ENCODE measurements at regions not wholly inside any gene's neighbourhood (a gene's known extent, or its start where the extent isn't known, plus 50 kb on each side); places are given as distances from the start of the nearest gene placed in this dataset.

GRCh38 chr6:156474507-156475120, 302.6 kb upstream of the ARID1B start:
- no peak for DNase-seq (ENCODE audit: low read depth in 1 of 2, low spot score in 1 of 2)

GRCh38 chr6:156471000-156471399, 306.2 kb upstream of the ARID1B start:
- TF ChIP-seq, protein P1, sequence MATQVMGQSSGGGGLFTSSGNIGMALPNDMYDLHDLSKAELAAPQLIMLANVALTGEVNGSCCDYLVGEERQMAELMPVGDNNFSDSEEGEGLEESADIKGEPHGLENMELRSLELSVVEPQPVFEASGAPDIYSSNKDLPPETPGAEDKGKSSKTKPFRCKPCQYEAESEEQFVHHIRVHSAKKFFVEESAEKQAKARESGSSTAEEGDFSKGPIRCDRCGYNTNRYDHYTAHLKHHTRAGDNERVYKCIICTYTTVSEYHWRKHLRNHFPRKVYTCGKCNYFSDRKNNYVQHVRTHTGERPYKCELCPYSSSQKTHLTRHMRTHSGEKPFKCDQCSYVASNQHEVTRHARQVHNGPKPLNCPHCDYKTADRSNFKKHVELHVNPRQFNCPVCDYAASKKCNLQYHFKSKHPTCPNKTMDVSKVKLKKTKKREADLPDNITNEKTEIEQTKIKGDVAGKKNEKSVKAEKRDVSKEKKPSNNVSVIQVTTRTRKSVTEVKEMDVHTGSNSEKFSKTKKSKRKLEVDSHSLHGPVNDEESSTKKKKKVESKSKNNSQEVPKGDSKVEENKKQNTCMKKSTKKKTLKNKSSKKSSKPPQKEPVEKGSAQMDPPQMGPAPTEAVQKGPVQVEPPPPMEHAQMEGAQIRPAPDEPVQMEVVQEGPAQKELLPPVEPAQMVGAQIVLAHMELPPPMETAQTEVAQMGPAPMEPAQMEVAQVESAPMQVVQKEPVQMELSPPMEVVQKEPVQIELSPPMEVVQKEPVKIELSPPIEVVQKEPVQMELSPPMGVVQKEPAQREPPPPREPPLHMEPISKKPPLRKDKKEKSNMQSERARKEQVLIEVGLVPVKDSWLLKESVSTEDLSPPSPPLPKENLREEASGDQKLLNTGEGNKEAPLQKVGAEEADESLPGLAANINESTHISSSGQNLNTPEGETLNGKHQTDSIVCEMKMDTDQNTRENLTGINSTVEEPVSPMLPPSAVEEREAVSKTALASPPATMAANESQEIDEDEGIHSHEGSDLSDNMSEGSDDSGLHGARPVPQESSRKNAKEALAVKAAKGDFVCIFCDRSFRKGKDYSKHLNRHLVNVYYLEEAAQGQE (IDR thresholded peaks at IDR 0.05; ENCODE audit: insufficient replicate concordance, low read depth), result no peak
- no peak for TF ChIP-seq SPI1 (IDR thresholded peaks at IDR 0.05; ENCODE audit: borderline replicate concordance, low read depth)
- no peak for TF ChIP-seq GABPA (IDR thresholded peaks at IDR 0.05; ENCODE audit: low read depth)
- TF ChIP-seq POLR2AphosphoS5 (IDR thresholded peaks at IDR 0.05; ENCODE audit: low read depth), result no peak
- TF ChIP-seq CTCF (IDR thresholded peaks at IDR 0.05; ENCODE audit: insufficient read depth, low read length), result no peak
- Histone ChIP-seq H3K27ac (replicated peaks) (no peak overlapping the region), H3K4me3 (replicated peaks; ENCODE audit: insufficient read depth, low read length) (no peak overlapping the region), H3K27me3 (ENCODE audit: insufficient read depth, poor library complexity, severe bottlenecking) (no peaks in the 10 kb centered on the region)
- DNase-seq (ENCODE audit: low read depth in 1 of 2, low spot score in 1 of 2), result no peak

More at GRCh38 chr6:156474507-156475120, 302.6 kb upstream of the ARID1B start:
- TF ChIP-seq POLR2AphosphoS5 (IDR thresholded peaks at IDR 0.05; ENCODE audit: low read depth), result no peak
- Histone ChIP-seq H3K4me3 (replicated peaks; ENCODE audit: insufficient read depth, low read length) (no peak overlapping the region), H3K27me3 (ENCODE audit: insufficient read depth, poor library complexity, severe bottlenecking) (no peaks in the 10 kb centered on the region), H3K27ac (replicated peaks) (no peak overlapping the region)

- Histone ChIP-seq H3K4me3 (replicated peaks; ENCODE audit: insufficient read depth, low read length) (no peak overlapping the region), H3K27ac (replicated peaks) (no peak overlapping the region), H3K27me3 (ENCODE audit: insufficient read depth, poor library complexity, severe bottlenecking) (no peaks in the 10 kb centered on the region)
- DNase-seq (ENCODE audit: low read depth in 1 of 2, low spot score in 1 of 2), result no peak
- TF ChIP-seq CTCF (IDR thresholded peaks at IDR 0.05; ENCODE audit: insufficient read depth, low read length), result no peak
- no peak for TF ChIP-seq POLR2AphosphoS5 (IDR thresholded peaks at IDR 0.05; ENCODE audit: low read depth)
- no peak for TF ChIP-seq GABPA (IDR thresholded peaks at IDR 0.05; ENCODE audit: low read depth)
- TF ChIP-seq, protein P1 (IDR thresholded peaks at IDR 0.05; ENCODE audit: insufficient replicate concordance, low read depth), result no peak
- no peak for TF ChIP-seq SPI1 (IDR thresholded peaks at IDR 0.05; ENCODE audit: borderline replicate concordance, low read depth)
These were observed 312.9 kb upstream of the ARID1B start for GRCh38 chr6:156464100-156464878.

- TF ChIP-seq CTCF (IDR thresholded peaks at IDR 0.05; ENCODE audit: insufficient read depth, low read length), result no peak
- TF ChIP-seq, protein P1 (IDR thresholded peaks at IDR 0.05; ENCODE audit: insufficient replicate concordance, low read depth), result no peak
- TF ChIP-seq SPI1 (IDR thresholded peaks at IDR 0.05; ENCODE audit: borderline replicate concordance, low read depth), result no peak
- no peak for TF ChIP-seq GABPA (IDR thresholded peaks at IDR 0.05; ENCODE audit: low read depth)
- TF ChIP-seq POLR2AphosphoS5 (IDR thresholded peaks at IDR 0.05; ENCODE audit: low read depth), result no peak
These were observed 315.5 kb upstream of the ARID1B start for GRCh38 chr6:156461647-156462046.

More at GRCh38 chr6:156461647-156462046, 315.5 kb upstream of the ARID1B start:
- no peaks in the 10 kb centered on the region for H3K27me3 ChIP-seq (ENCODE audit: insufficient read depth, poor library complexity, severe bottlenecking)
- H3K27ac ChIP-seq (replicated peaks), result no peak overlapping the region
- DNase-seq (ENCODE audit: low read depth in 1 of 2, low spot score in 1 of 2), result no peak
- no peak overlapping the region for H3K4me3 ChIP-seq (replicated peaks; ENCODE audit: insufficient read depth, low read length)
